NCI-H2107 treated with DMSO at 0.1 percent for 48 hours (cell line): ENCODE measurements at regions not wholly inside any gene's neighbourhood (a gene's known extent, or its start where the extent isn't known, plus 50 kb on each side); places are given as distances from the start of the nearest gene placed in this dataset.

Experiments
- DNase-seq: peaks from one replicate; lab custom pipeline; 2025; ENCODE audit not compliant: unreplicated experiment; lab: John Stamatoyannopoulos, UW

DNA sequence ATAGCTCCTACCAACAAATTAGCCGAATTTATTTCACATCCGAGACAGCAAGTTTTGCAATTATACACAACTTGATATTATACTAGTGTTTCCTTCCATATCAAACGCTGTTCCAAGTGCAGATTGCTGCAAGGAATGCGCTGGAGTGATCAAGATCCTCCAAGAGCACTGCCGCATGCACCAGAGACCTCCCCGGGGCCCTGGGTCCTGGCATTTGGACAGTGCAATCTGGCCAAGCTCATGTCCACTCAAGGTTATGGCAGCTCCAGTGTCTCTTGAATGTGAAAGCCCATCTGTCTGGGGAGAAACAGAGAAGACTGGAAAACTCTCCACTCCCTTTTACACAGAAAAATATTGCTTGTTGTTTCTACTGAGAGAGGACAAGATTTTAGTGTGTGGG lies 111.9 kb downstream of the HSPH1 start:
- DNase-seq: no peak

DNA sequence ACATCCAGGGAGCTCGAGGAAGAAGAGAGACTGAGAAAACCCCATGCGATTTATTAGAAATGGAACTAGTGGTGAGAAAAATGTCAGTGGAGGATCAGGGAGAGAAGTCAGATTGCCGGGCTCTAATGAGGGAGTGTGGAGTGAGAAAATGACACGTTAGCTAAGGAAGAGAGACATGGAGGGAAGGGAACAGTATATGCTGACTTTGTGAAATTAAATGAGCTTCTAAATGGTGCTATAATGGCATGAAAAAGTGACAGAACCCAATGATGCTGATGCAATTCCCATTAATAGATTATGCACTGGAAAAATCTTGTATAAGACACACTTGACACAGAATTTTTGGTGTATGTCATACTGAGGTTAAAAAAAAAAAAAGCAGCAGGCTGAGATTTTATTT lies 112.6 kb downstream of the HSPH1 start:
- no peak for DNase-seq

DNA sequence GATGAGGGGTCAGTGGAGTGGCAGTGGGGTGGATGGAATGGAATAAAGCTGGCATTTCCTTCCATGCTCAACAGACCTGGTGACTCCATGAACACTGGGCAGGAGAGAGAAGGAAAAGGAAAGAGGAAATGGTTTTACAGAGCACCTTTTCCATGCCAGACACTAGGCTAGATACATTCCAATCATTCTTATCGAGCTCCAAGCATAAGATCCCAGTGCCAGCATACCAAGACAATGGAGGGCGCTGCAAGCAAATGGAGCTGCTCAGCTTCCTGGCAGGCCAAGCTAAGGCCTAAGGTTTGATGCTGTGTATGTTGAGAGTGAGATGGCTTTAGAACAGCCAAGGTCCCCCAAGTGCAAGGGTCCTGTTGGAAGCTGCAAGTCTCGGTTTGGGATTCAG lies 113.2 kb downstream of the HSPH1 start:
- no peak for DNase-seq

DNA sequence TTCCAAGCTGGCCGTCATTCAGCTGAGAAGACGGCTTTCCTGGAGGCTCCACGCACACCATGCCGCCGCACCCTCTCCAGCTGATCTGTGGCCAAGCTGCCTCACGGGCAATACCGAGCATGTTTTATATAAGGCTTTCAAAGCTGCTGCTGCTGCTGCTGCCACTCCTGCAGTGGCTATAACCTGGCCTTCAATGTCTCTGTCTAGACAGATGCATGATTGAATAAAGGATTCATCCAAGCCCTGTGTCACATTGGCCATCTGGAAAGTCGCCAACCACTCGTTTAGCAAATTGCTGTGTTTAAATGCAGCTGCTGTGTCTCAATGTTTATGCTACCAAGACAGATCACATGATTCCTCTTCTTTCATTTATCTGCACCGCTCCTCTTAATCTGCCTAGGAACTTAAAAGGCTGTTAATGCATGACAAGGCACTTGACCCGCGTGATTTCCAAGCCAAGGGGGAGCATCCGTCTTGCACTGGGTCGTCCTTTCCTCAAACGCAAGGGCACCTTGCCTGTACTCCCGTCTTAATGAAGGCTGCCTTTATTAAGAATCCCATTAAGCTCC lies 114.3 kb downstream of the TEX26 start:
- peak; percentile 81 for DNase-seq

DNA sequence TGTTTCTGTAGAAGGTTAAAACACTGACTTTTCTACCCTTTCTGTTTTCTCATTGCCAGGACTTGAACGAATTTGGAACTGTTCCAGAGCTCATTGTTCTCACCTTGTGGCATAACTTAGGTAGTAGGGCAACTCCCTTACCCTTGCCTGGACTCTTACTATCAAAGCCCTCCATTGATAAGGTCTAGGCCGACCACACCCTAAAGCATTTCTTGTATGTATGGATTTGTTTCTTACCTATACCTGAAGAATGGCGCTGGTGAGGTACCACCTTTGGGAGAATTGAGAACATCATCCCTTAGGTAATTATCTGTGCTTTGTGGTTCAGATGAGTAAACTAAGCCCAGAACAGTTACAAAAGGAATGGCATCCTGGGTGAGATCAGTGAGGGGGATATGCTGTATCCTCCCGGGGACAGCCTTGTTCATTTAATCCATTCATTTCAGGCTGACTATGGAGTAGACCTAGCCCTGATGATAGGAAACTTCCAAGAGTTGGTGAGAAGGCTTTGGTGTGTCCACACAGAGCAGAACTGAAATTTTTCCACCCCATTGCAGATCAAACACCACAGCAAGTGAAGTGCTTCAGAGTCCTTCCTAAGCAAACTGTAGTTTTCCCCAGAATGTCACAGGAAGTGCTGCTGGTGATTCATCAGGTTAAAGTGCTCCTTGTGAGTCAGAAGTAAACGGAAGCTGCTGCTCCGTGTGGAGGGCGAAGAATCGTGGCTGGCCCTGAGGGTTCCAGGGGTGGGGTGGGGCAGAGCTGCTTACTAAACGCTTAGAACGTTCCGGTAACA lies 113.0 kb downstream of the TEX26 start:
- no peak for DNase-seq

DNA sequence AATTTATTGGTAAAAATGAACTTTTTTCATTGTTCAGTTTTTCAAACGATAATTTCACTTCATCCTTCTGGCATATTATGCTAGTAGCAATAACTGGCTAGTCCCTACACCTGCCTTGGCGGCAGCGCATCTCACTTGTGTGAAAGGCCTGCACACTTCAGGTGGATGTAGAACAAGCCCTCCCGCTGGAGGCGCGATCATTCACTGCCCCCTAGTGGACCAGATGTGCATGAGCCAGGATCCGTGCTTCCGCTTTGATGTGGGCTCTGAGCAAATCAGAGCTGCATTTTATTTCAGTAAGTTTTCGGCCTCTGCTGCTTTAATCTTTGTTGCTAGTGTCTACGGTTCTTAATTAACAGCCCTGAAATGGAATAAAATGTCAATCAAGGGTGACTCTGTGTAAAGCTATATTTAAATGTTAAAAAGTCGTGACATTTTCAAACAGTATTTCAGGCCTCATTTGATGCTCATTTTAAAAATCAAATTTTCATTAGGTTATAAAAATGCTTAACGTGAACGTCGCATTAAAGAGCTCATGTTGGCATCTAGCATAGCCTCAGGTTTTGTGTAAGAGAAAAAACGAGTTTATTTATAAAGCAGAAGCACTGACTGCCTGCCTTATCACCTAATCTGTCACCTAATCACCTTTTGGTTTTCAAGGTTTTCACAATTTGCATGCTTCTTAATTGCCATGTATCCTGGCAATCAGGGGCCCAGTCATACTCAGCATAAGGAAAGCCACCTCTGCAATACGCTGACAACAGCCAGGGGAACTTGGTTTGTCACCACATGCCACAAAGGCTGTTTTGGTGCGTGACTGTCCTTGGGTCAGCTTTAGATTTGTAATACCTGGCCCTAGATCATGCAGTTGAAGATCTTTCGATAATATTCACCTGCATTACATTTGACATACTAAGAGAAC lies 112.2 kb downstream of the TEX26 start:
- peak; percentile 63 for DNase-seq

DNA sequence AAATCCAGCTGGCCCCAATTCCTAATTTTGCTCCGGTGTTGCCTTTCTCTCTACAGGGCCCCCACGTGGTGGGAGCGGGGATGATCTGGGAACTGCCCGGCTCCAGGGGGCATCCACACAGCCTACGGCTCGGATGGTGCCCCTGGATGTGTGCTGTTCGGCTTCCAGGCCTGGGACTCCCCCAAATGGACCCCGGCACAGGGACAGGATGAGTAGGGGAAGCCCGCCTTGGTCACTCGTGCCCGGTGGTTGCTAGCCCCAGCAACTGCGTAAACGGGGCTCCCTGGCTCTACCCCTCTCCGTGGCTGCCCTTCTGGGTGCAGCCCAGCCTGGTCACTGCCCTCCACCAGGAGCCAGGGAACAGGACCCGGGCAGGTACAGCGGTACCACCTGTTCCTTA lies 111.5 kb downstream of the TEX26 start:
- no peak for DNase-seq

DNA sequence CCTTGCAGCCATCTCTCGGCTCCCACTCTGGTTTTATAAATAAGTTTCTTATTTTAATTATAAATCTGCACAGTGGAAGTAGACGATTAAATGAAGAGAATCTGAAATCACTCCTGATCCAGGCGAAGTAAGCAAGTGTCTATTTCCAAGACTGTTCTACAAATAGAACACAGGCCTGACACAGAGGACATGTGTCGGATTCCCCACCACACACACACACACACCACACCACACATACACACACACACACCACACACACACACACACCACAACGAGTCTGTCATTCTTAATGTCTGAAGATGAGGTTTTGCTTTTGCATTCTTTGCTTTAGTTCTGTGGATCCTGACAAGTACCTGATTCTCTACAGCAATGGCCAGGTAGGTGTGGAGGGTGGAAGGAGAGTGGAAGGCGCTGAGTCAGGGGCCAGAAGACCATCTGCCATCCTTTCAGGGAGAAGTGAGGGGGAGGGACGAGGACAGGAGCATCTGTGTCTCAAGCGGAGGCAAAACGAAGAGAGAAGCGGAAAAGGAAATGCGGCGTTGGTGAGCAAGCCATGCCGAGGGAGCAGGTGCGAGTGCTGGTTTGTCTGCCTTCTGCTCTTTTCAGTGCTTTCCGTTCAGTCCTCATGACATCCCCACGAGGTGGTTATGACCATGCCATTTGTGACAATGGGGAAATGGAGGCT lies 110.2 kb downstream of the TEX26 start:
- no peak for DNase-seq

DNA sequence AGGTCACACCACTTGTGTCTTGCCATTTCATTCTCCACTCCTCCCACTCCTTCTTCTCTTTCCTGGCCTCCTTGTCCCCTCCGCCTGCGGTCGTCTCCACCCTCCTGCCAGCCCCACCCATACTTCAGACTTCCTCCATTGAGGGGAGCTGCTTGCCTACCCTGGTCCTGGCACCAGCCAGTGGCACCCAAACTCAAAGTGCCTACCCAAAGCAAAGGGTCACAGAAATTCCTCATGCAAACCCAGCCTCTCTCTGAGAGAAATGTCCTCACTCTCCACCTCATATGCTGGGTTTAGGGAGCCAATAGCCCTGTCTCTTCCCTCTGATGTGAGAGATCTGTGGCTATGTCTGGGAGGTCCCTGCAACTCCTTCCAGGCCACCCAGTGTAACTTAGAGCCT lies 109.6 kb downstream of the TEX26 start:
- DNase-seq: no peak

DNA sequence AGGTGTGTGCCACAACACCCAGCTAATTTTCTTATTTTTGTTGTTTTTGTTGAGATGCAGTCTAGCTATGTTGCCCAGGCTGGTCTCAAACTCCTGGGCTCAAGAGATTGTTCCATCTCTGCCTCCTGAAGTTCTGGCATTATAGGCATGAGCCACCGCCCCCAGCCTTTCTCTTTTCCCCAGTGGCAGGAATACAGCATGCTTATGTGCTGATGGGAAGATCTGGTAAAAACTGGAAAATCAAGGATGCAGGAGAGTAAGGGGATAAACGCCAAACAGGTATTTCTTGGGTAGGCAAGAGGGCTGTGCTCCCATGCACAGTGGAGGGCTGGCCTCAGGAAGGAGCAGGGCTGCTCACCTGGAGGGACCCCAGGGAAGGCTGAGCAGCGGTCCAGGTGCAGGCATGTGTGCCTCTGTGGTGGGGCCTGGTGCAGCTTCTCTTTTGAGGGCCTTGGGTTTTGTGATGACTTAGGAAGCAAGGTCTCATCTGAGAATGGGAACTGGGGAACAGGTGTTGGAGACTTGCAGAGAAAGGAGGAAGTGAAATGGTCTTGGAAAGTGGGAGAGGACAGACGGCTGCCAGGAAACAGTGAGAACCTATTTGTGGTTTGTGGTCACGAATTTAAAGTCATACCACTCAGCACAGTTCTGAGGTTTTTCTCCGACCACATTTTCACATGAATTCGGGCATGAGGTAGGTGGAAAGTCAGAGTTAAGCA lies 106.5 kb downstream of the TEX26 start:
- DNase-seq: peak; percentile 90

DNA sequence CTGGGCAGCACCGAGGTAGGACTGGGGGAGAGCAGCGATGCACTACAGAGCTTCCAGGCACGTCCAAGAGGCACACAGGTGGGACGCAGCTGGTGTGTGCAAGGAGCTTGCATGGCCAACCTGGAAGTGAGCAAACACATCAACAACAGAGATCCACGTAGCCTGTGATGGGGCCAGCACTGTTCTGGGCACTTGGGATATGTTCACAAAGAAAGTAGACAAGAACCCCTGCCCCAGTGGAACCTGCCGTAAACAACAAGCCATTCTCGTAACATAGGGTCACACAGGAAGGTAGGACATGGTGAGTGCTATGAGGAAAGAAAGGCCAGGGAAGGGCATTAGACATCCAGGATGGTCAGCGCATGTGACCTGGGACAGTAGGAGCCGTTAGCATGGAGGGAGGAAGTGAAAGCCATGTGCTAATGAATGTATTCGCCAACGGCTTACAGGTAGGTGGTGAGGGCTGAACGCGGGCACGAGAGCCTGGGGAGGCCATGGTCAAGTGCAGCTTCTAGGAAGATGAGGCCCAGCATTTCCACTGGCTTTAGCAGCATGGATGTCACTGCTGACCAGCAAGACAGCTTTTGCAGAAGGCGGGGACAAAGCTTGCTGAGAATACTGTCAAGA lies 105.5 kb downstream of the TEX26 start:
- DNase-seq: no peak

DNA sequence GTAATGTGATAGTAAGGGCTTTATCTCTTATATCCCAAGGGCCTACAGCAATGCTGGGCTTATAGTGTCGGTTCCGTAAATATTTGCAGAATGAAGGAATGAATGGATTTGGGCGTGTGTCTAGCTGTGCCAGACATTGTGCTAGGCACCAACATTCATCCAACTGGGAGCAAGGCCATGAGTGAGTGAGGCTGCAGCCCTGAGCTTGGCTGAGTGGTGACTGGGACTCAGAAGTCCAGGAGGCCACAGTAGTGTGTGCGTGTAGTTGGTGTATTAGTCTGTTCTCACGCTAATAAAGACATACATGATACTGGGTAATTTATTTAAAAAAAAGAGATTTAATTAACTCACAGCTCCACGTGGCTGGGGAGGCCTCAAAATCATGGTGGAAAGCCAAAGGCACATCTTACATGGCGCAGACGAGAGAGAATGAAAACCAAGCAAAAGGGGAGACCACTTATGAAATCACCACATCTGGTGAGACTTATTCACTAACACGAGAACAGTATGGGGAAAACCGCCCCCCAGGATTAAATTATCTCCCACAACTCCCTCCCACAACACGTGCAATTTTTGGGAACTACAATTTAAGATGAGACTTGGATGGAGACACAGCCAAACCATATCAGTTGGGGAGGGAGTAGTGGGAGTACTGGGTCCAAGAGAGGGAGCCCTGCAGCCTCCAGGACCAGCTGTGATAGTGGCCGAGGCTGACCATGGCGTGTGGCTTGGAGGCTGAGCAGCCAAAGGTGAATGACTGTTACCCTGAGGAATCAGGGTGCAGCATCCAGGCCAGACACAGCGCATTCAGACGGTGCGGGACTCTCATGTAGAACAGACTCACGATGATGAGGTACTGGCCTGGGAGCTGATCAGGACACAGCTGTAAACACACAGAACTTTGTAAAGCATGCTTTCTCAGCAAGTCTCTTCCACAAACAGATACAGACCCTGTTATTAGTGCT lies 104.6 kb downstream of the TEX26 start:
- no peak for DNase-seq

DNA sequence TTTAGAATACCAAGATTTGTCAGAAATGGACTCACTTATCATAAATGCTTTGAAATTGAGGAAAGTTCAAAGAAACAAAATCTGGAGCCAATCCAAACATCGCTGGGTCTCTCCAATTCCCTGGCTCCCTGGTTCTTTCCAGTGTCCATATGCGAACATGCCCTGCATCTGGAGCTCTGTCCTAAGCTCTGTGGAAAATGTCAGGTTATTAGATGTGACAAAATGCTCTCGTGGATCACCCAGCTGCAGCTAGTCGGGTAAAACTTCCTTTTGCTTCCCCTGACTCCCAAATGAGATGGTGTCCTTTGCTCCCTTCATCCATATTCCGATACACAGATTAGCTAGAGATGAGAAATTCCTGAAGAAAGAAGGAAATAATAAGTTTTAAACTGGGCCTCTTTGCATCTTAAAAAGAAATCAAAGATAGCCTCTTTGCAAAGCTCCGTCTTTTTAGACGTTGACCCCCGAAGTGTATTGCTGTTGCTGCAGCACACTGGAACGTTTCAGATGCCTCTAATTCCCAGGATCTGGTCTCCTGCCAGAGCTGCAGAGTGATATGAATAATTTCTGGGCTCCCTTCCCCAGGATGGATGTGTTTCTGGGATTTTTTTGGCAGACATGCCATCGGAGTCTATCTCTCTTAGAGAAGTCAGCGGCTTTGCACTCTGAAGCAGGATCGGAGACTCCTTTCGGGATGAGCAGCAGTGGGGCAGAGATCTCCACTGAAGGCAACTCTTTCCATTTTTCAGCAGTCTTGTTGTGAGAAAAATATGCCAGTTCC lies 102.9 kb downstream of the TEX26 start:
- no peak for DNase-seq

DNA sequence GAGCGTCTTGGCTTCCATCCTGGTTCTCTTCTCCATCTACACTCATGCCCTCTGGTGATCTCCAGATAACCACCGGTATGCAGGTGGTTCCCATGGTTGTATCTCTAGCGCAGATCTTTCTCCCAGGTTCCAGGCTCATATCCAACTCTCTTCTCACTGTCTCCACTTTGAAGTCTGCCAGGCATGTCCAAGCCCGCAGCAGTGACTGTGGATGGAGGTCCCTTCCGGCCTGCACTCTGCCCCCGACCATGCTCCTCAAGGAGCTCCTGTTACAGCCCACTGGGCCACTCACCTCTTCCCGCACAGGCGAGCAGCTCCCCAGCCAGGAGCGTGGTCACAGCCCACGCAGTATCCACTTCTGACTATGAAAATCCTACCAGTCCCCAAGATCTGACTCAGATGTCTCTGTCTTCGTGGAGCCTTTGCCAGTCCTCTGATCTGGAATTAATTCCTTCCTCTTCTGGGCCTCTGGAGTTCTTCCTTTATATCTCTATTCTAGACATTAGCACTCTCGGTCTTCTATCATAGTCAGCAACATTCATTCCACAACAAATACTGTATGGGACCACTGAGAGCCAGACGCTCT lies 100.2 kb downstream of the TEX26 start:
- DNase-seq: no peak

DNA sequence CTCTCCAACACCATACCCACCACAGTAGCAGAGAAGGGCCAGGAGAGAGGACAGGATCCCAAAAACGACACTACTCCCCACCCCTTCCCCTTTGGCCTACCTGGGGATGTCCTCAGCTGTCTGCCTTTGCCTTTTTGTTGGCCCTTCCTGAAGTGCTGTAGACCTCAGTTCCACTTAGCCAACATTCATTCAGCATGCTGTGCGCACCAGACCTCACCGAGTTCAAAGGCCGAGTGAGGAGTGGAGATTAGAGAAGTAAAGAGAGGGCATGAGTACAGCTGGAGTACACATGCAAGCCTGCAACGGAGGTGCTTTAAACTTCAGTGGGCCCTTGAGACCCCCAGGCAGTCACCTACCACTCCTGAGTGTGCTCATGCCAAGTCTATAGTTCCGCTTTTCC lies 99.0 kb downstream of the TEX26 start:
- DNase-seq: no peak

DNA sequence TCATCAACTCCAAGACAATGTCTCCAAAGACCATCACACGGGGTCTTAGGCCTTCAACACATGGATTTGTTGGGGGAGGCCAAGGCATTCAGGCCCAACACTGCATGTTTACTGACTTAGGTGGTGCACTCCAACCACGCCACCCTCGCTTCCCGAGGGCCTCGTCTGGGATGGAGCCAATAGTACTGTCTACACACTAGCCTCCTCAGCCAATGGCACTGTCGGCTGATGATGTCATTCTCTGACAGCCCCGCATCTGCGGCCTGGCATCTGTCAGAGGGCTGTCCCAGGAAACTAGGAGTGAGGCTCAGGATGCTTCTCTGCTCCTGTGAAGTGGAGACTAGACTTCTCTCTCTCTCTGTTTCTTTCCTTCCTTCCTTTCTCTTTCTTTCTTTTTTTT lies 96.6 kb downstream of the TEX26 start:
- no peak for DNase-seq

DNA sequence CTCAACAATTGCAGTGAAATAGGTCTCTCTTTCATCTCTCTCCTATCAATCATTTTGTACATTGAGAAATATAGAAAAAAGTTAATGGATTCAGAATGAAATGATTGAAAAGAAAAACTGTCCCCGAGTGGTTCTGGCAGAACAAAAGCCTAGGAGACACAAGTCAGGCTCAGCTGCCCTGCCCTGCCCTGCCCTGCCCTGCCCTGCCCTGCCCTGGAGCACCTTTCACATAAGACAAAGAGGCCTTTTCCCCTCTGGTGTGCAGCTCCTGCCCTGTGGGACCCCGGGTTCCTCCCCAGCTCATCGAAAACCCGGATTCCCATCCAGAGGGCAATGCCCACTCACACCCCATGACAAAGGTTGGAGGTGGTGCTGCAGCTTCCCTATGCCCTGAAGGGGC lies 94.7 kb downstream of the TEX26 start:
- no peak for DNase-seq
